ENCODE measurements at regions not wholly inside any gene's neighbourhood (a gene's known extent, or its start where the extent isn't known, plus 50 kb on each side); places are given as distances from the start of the nearest gene placed in this dataset.
"Not testable (repeated sequence)": the region's sequence is repeated elsewhere in the genome, so short reads cannot be mapped to it uniquely, and the experiment has no call there.

DNA sequence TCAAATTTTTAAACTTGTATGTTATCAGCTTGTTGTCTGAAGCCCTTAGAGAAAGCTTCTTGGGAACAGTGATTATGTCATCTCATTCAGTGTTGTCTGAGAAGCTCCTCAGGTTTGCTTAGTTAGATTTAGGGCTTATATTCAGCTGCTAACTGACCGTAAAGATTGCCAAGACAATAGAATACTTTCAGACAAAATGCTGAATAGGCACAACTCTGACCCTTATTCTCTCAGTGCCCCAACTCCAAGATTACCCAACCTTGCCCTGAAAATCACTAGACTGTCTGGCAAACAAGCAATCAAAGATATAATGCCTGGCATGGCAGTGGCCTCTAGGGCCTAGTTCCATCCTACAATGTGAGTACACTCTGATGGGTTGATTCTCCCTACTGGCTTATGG is 950.5 kb upstream of the HS3ST1 start:
- no peaks in the 10 kb centered on the region for H3K9me2 ChIP-seq (replicated peaks; ENCODE audit: insufficient read depth, low read length)
- H3K4me3 ChIP-seq (ENCODE audit: low read length), result no peak overlapping the region
- no peaks in the 10 kb centered on the region for H3K4me1 ChIP-seq (ENCODE audit: low read length)
- H3K36me3 ChIP-seq (replicated peaks; ENCODE audit: insufficient read depth, low read length), result no peaks in the 10 kb centered on the region
- H3K79me2 ChIP-seq (ENCODE audit: low read length), result no peaks in the 10 kb centered on the region
- TF ChIP-seq, protein P1, sequence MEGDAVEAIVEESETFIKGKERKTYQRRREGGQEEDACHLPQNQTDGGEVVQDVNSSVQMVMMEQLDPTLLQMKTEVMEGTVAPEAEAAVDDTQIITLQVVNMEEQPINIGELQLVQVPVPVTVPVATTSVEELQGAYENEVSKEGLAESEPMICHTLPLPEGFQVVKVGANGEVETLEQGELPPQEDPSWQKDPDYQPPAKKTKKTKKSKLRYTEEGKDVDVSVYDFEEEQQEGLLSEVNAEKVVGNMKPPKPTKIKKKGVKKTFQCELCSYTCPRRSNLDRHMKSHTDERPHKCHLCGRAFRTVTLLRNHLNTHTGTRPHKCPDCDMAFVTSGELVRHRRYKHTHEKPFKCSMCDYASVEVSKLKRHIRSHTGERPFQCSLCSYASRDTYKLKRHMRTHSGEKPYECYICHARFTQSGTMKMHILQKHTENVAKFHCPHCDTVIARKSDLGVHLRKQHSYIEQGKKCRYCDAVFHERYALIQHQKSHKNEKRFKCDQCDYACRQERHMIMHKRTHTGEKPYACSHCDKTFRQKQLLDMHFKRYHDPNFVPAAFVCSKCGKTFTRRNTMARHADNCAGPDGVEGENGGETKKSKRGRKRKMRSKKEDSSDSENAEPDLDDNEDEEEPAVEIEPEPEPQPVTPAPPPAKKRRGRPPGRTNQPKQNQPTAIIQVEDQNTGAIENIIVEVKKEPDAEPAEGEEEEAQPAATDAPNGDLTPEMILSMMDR (IDR thresholded peaks at IDR 0.05; ENCODE audit: low read length), result no peak
- TF ChIP-seq EZH2 (optimal IDR thresholded peaks at IDR 0.05; ENCODE audit: low read depth, low read length) (no peak), EZH2phosphoT487 (IDR thresholded peaks at IDR 0.05; ENCODE audit: low read length) (no peak)
- H3K4me2 ChIP-seq (ENCODE audit: low read depth, low read length), result no peak overlapping the region
- no peaks in the 10 kb centered on the region for H4K20me1 ChIP-seq (ENCODE audit: insufficient read depth, low read length)
- no peaks in the 10 kb centered on the region for H3K9me3 ChIP-seq (replicated peaks; ENCODE audit: insufficient read depth, low read length)
- H2AFZ ChIP-seq (ENCODE audit: low read length), result no peak overlapping the region
- no peaks in the 10 kb centered on the region for H3K27me3 ChIP-seq (replicated peaks; ENCODE audit: insufficient read depth, low read length)
- H3F3A ChIP-seq (ENCODE audit: insufficient read depth, low read length), result no peaks in the 10 kb centered on the region
- no peak for DNase-seq
- H3K27ac ChIP-seq (ENCODE audit: low read length), result no peak overlapping the region
- H3K9ac ChIP-seq (ENCODE audit: low read length), result no peak overlapping the region

GRCh38 chr4:12375805-12376204 is 947.1 kb upstream of the HS3ST1 start:
- no peaks in the 10 kb centered on the region for H3K9me3 ChIP-seq (replicated peaks; ENCODE audit: insufficient read depth, low read length)
- no peak overlapping the region for H2AFZ ChIP-seq (ENCODE audit: low read length)
- H3K27ac ChIP-seq (ENCODE audit: low read length), result no peak overlapping the region
- no peaks in the 10 kb centered on the region for H3K36me3 ChIP-seq (replicated peaks; ENCODE audit: insufficient read depth, low read length)
- H3F3A ChIP-seq (ENCODE audit: insufficient read depth, low read length), result no peaks in the 10 kb centered on the region
- H3K4me3 ChIP-seq (ENCODE audit: low read length), result no peak overlapping the region
- H3K79me2 ChIP-seq (ENCODE audit: low read length), result no peaks in the 10 kb centered on the region
- no peak overlapping the region for H3K9ac ChIP-seq (ENCODE audit: low read length)
- DNase-seq, result no peak
- H4K20me1 ChIP-seq (ENCODE audit: insufficient read depth, low read length), result no peaks in the 10 kb centered on the region
- H3K4me2 ChIP-seq (ENCODE audit: low read depth, low read length), result no peak overlapping the region
- TF ChIP-seq, protein P1 (IDR thresholded peaks at IDR 0.05; ENCODE audit: low read length), result no peak
- no peak for TF ChIP-seq EZH2 (optimal IDR thresholded peaks at IDR 0.05; ENCODE audit: low read depth, low read length)
- TF ChIP-seq EZH2phosphoT487 (IDR thresholded peaks at IDR 0.05; ENCODE audit: low read length), result no peak
- H3K4me1 ChIP-seq (ENCODE audit: low read length), result no peaks in the 10 kb centered on the region
- no peaks in the 10 kb centered on the region for H3K9me2 ChIP-seq (replicated peaks; ENCODE audit: insufficient read depth, low read length)
- H3K27me3 ChIP-seq (replicated peaks; ENCODE audit: insufficient read depth, low read length), result no peaks in the 10 kb centered on the region

DNA sequence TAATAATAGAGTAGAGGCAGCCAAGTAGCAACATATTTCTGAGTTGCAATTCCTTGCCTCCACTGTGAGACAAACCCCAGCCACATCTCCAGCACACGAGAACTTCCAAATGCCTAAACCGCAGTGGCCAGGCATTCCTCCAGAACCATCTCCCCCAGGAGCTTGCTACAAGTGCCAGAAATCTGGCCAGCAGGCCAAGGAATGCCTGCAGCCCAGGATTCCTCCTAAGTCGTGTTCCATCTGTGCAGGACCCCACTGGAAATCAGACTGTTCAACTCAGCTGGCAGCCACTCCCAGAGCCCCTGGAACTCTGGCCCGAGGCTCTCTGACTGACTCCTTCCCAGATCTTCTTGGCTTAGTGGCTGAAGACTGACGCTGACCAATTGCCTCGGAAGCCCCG is 937.2 kb upstream of the HS3ST1 start:
- H4K20me1 ChIP-seq (ENCODE audit: insufficient read depth, low read length); H3K4me2 ChIP-seq (ENCODE audit: low read depth, low read length); H3K36me3 ChIP-seq (replicated peaks; ENCODE audit: insufficient read depth, low read length); H3K4me1 ChIP-seq (ENCODE audit: low read length); H3K9me3 ChIP-seq (replicated peaks; ENCODE audit: insufficient read depth, low read length); H3K9ac ChIP-seq (ENCODE audit: low read length); H3K27me3 ChIP-seq (replicated peaks; ENCODE audit: insufficient read depth, low read length); DNase-seq; H3K79me2 ChIP-seq (ENCODE audit: low read length); H3K9me2 ChIP-seq (replicated peaks; ENCODE audit: insufficient read depth, low read length); H3K4me3 ChIP-seq (ENCODE audit: low read length); H3F3A ChIP-seq (ENCODE audit: insufficient read depth, low read length); H3K27ac ChIP-seq (ENCODE audit: low read length); H2AFZ ChIP-seq (ENCODE audit: low read length): not testable (repeated sequence)

DNA sequence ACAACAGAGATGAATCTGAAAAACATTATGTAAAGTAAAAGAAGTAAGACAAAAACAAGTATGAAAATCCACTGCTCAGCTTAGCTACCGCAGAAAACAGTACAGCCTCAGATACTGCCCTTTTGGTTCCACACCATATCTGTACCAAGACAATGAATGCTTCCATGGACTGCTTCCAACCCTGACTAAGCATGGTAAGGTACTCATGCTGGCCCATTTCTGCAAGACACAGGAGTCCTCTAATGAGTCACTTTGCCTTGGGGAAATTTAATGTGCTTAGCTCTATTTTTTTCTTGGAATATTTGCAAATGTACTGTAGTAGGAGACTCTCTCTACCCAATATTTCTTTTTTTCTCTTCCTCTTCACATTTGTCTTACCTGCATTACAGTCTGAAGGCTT is 931.7 kb upstream of the HS3ST1 start:
- Histone ChIP-seq H3K4me2 (ENCODE audit: low read depth, low read length) (no peak overlapping the region), H4K20me1 (ENCODE audit: insufficient read depth, low read length) (no peaks in the 10 kb centered on the region), H3K4me3 (ENCODE audit: low read length) (no peak overlapping the region), H2AFZ (ENCODE audit: low read length) (no peak overlapping the region), H3K36me3 (replicated peaks; ENCODE audit: insufficient read depth, low read length) (no peaks in the 10 kb centered on the region), H3K9me2 (replicated peaks; ENCODE audit: insufficient read depth, low read length) (no peaks in the 10 kb centered on the region), H3K27me3 (replicated peaks; ENCODE audit: insufficient read depth, low read length) (no peaks in the 10 kb centered on the region), H3K79me2 (ENCODE audit: low read length) (no peaks in the 10 kb centered on the region), H3K9ac (ENCODE audit: low read length) (no peak overlapping the region), H3K27ac (ENCODE audit: low read length) (no peak overlapping the region), H3K4me1 (ENCODE audit: low read length) (no peaks in the 10 kb centered on the region), H3K9me3 (replicated peaks; ENCODE audit: insufficient read depth, low read length) (no peaks in the 10 kb centered on the region), H3F3A (ENCODE audit: insufficient read depth, low read length) (no peaks in the 10 kb centered on the region)
- TF ChIP-seq, protein P1 (IDR thresholded peaks at IDR 0.05; ENCODE audit: low read length), result no peak
- TF ChIP-seq EZH2 (optimal IDR thresholded peaks at IDR 0.05; ENCODE audit: low read depth, low read length) (no peak), EZH2phosphoT487 (IDR thresholded peaks at IDR 0.05; ENCODE audit: low read length) (no peak)
- DNase-seq, result no peak
